Esophagus squamous epithelium (tissue), 4 donors: ENCODE measurements at regions not wholly inside any gene's neighbourhood (a gene's known extent, or its start where the extent isn't known, plus 50 kb on each side); places are given as distances from the start of the nearest gene placed in this dataset.

ENCODE experiments used
- CTCF ChIP-seq, 6 experiments: fragments of 450-650 bp in 4 of 6; fragments of 200-600 bp in 2 of 6; sonication (generic) in 2 of 6; IDR thresholded peaks; one replicate each; pipeline ENCODE4 v1.5.1; 2016 to 2019; ENCODE audit warnings: antibody characterized with exemption in 6 of 6, mild to moderate bottlenecking in 4 of 6, moderate library complexity in 4 of 6
- POLR2A ChIP-seq, 4 donors: fragments of 450-650 bp; IDR thresholded peaks; one replicate each; pipeline ENCODE4 v1.6.1; 2017; ENCODE audit warnings: antibody characterized with exemption in 4 of 4, mild to moderate bottlenecking in 4 of 4, moderate library complexity in 3 of 4

GRCh38 chr1:60589916-60590315 lies 492.4 kb upstream of the NFIA start:
- TF ChIP-seq CTCF (IDR thresholded peaks at IDR 0.05) (no peak), POLR2A (IDR thresholded peaks at IDR 0.05) (no peak)
